ENCODE measurements at regions not wholly inside any gene's neighbourhood (a gene's known extent, or its start where the extent isn't known, plus 50 kb on each side); places are given as distances from the start of the nearest gene placed in this dataset.
"Not testable (repeated sequence)": the region's sequence is repeated elsewhere in the genome, so short reads cannot be mapped to it uniquely, and the experiment has no call there.

GRCh38 chr1:201726700-201727099, 102.3 kb upstream of the IPO9 start:
- no peak for DNase-seq (ENCODE audit: low spot score)

DNA sequence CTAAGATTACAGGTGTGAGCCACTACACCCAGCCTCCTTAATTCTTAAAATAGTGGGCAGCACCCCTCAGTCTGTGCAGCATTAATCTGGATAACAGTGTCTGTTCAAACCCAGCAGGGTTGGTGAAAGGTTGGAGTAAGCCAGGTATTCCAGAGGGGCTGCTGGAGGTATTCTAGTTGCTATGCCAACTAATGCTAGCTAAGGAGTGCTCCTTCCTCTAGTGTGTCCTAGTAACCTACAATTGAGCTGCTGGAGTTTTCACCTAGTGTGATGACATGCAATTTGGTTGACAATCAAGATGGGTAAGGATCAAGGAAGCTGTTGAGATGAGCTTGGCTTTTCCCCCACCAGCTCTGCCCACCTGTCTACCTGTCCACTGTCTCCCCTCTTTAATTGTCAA, 100.2 kb upstream of the IPO9 start:
- no peak for DNase-seq (ENCODE audit: low spot score)

DNA sequence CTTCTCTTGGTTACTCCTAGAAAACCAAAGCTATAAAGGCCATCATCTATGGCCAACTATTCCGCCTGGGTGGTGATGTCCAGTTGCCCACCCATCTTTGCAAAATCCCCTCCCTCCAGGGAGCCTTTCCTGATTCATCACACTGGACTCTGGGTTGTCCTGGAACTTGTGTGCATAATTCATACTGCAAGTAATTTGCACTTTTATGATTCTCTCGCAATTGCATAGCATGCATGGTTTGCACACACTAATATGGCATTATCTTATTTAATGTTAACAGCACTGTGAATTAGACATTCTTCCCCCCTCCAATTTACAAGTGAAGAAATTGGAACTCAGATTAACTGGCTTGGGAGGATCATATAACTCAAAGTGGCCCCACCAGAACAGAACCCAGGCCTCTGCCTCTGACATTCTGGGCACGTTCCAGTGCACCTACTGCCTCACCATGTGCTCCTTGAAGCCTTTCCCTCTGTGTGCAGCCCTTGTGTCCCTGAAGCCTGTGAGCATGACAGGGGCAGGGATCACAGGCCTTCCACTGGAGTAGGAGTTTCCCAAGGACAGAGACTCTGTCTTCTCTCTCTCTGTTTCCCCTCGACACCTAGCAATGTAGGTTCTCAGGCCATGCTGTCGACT, 98.9 kb upstream of the IPO9 start:
- no peak for DNase-seq (ENCODE audit: low spot score)

GRCh38 chr1:201730611-201731010, 98.3 kb upstream of the IPO9 start:
- no peak for DNase-seq (ENCODE audit: low spot score)

GRCh38 chr1:201731142-201731541, 97.8 kb upstream of the IPO9 start:
- no peak for DNase-seq (ENCODE audit: low spot score)

GRCh38 chr1:201731592-201731991, 97.4 kb upstream of the IPO9 start:
- no peak for DNase-seq (ENCODE audit: low spot score)

DNA sequence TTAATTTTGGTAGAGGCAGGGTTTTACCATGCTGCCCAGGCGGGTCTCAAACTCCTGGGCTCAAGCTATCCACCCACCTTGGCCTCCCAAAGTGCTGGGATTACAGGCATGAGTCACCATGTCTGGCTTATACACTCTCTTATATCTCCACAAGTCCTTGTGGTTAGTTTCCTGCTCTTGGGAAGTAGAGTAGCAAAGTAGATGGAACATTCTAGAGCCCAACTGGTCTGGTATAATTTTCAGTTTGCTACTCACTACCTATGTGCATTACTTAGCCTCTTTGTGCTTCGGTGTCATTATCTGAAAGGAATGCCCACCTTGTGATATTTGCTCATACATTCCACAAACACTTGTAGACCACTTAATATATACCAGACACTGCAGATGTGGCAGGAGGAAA, 96.6 kb upstream of the IPO9 start:
- DNase-seq (ENCODE audit: low spot score) = peak; percentile 61

- not testable (repeated sequence) for DNase-seq (ENCODE audit: low spot score)
These were observed 94.7 kb upstream of the IPO9 start for GRCh38 chr1:201734221-201734620.

- no peak for DNase-seq (ENCODE audit: low spot score)
These were observed 94.2 kb upstream of the IPO9 start for GRCh38 chr1:201734786-201735185.

DNA sequence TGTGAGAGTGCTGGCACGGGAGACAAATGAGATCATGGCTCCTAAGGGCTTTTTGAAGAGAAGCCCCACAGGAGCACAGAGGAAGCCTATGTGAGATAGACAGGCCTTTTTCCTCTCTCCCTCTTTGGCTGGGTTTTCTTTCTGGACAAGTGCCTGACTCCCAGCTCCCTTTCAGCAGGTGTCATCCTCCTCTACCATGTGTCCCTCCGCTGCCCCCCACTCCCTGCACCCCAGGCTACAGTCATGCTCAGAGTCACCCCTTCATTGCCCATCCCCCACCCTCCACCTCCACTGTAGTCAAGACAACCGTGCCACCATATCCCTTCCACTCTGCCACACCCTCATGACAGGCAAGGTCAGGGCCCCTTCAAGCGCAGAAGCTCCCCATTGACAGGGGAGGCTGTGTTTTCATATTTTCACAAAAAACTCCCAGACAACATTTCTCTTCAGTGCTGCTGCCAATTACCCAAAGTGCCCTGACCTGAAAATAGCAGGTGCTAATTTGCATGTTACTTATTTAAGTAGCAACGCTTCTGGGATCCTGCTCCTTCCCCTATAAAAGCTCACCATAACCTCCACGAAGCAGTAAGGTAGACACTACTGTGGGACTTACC, 92.1 kb upstream of the IPO9 start:
- no peak for DNase-seq (ENCODE audit: low spot score)

GRCh38 chr1:201737352-201738060, 91.5 kb upstream of the IPO9 start:
- peak; percentile 86 for DNase-seq (ENCODE audit: low spot score)

DNA sequence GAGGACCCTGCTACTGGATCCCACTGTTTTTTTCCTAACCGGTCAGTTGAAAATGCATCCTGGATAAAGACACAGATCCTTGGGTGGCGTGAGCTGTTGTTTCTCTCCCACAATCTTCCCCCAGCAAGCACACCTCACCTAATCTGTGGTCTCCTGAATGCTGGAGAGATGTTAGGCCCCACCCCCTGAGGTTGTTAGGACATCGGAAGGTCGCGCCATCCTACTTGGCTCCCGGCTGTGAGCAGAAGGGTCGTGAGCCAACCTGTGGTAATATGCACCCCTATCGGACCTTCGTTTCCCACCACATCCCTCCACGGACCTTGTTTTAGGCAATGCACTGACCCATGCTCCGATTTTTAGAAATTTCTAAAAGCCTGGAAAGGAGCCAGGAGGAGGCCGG, 89.9 kb upstream of the IPO9 start:
- no peak for DNase-seq (ENCODE audit: low spot score)

DNA sequence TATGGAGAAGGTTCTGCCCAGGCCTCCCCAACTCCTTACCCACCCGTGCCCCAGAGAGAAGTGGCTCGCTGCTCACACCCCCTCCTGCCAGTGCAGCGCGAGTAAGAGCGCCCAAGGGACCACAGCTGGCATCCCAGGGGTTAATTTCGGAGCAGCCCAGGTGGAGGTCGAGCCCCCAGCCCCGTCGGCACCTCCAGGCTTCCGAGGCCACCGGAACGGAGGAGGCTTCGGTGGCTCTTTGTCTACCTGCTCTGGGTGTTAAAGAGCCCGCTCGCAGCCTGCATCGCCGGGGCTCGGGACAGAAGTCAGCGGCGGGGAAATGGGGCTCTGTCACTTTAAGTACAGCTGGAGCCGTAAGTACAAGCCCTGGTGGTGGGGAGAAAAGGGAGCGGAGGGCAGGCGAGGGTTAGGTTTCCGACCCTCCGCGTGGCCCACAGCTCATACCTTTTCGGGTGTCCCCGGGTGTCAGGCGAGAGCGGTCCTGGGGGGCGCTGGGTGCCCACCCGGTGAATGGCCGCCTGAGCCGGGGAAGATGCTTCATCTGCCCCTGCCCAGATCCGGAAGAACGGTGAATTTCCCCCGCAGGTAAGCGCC, 89.4 kb upstream of the IPO9 start:
- DNase-seq (ENCODE audit: low spot score) = no peak

GRCh38 chr1:201740086-201740541, 88.8 kb upstream of the IPO9 start:
- no peak for DNase-seq (ENCODE audit: low spot score)

- DNase-seq (ENCODE audit: low spot score) = no peak
These were observed 88.3 kb upstream of the IPO9 start for GRCh38 chr1:201740670-201741111.

GRCh38 chr1:201741763-201742342, 87.1 kb upstream of the IPO9 start:
- no peak for DNase-seq (ENCODE audit: low spot score)

- peak; percentile 36 for DNase-seq (ENCODE audit: low spot score)
These were observed 86.5 kb upstream of the IPO9 start for GRCh38 chr1:201742476-201742875.

- no peak for DNase-seq (ENCODE audit: low spot score)
These were observed 85.8 kb upstream of the IPO9 start for GRCh38 chr1:201742955-201743805.

DNA sequence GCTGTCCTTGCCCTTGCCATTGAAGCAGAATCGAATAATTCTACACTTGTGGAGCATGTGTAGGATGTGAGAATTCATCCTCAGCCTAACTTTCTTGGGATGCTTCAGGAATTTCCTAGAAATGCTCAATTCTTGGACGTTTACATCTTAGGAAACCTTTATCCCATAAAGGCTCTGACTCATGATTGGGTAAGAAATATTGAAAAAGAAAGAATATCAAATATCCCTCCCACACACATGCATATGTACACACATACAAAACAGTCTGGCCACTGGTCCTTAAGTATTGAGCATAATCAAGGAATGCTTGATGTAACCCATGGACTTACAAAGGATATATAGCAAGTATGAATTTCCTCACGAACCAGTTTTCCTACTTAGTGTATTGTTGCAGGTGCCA, 83.9 kb upstream of the IPO9 start:
- DNase-seq (ENCODE audit: low spot score) = no peak

GRCh38 chr1:201746156-201746555, 82.8 kb upstream of the IPO9 start:
- no peak for DNase-seq (ENCODE audit: low spot score)

DNA sequence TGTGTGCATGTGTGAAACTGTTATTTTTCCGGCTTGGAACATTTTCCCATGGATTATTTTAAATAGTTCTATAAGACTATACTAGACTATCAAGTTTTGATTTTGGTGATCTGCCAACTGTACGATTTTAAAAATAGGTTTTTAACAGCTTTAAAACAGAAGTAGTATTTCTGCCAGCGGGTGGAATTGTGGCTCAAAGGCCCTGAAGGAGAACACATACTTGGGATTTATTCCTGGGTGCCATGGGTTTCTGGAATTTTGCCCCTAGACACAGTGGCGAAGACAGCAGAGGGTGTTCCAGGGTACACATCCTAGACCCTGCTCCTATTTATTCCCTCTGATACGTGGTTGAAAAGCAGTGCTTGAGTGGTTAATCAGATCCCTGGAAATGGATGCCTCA, 81.7 kb upstream of the IPO9 start:
- DNase-seq (ENCODE audit: low spot score) = no peak
